Liver (tissue), 7 donors: ENCODE measurements at regions not wholly inside any gene's neighbourhood (a gene's known extent, or its start where the extent isn't known, plus 50 kb on each side); places are given as distances from the start of the nearest gene placed in this dataset.
"Not testable (repeated sequence)": the region's sequence is repeated elsewhere in the genome, so short reads cannot be mapped to it uniquely, and the experiment has no call there.

ENCODE experiments used
- DNase-seq: peaks from one replicate; pipeline ENCODE4 v3.0.0-alpha.2; 2017; ENCODE audit warnings: low spot score
- H3K27ac ChIP-seq, 2 donors: one replicate each; pipeline ENCODE4 v1.7.0; 2013; ENCODE audit warnings: inconsistent platforms in 2 of 2, low read length in 2 of 2, control low read depth in 1 of 2, low read depth in 1 of 2, mild to moderate bottlenecking in 1 of 2
- H3K27me3 ChIP-seq, 4 donors: one replicate each; pipeline versions ENCODE4 v1.6.1 to v1.7.0; 2013; ENCODE audit warnings: low read length in 3 of 4, inconsistent platforms in 1 of 4, mild to moderate bottlenecking in 1 of 4, moderate library complexity in 1 of 4; ENCODE audit not compliant: control insufficient read depth in 4 of 4, insufficient read depth in 4 of 4
- H3K36me3 ChIP-seq, 4 donors: one replicate each; pipeline versions ENCODE4 v1.6.1 to v1.7.0; 2013; ENCODE audit warnings: low read length in 3 of 4, mild to moderate bottlenecking in 3 of 4, low read depth in 1 of 4, moderate library complexity in 1 of 4; ENCODE audit not compliant: control insufficient read depth in 4 of 4, insufficient read depth in 3 of 4
- H3K4me1 ChIP-seq, 4 donors: one replicate each; pipeline versions ENCODE4 v1.6.1 to v1.7.0; 2013; ENCODE audit warnings: low read length in 3 of 4, mild to moderate bottlenecking in 3 of 4, moderate library complexity in 1 of 4; ENCODE audit not compliant: control insufficient read depth in 4 of 4, insufficient read depth in 4 of 4
- H3K4me3 ChIP-seq, 3 donors: one replicate each; pipeline versions ENCODE4 v1.6.1 to v1.7.0; 2013; ENCODE audit warnings: low read length in 3 of 3, control low read depth in 1 of 3, low read depth in 1 of 3, mild to moderate bottlenecking in 1 of 3
- H3K9ac ChIP-seq, 2 donors: one replicate each; pipeline ENCODE4 v1.7.0; 2013; ENCODE audit warnings: low read length in 2 of 2, mild to moderate bottlenecking in 2 of 2, moderate library complexity in 2 of 2, control low read depth in 1 of 2, low read depth in 1 of 2
- H3K9me3 ChIP-seq, 4 donors: one replicate each; pipeline versions ENCODE4 v1.6.1 to v1.7.0; 2013; ENCODE audit warnings: low read length in 3 of 4; ENCODE audit not compliant: control insufficient read depth in 4 of 4
- EGR1 ChIP-seq, 2 donors: IDR thresholded peaks; 2 replicates each; pipeline ENCODE4 v1.6.1; 2016 to 2018; ENCODE audit warnings: antibody characterized with exemption in 2 of 2, low read depth in 2 of 2
- FOXA1 ChIP-seq: IDR thresholded peaks from 2 replicates; pipeline ENCODE4 v1.6.1; 2016; ENCODE audit warnings: antibody characterized with exemption
- FOXA2 ChIP-seq: IDR thresholded peaks from 2 replicates; pipeline ENCODE4 v1.6.1; 2016; ENCODE audit warnings: antibody characterized with exemption
- GABPA ChIP-seq, 2 donors: IDR thresholded peaks in 1 of 2; conservative IDR thresholded peaks in 1 of 2; 2 replicates each; pipeline ENCODE4 v1.6.1; 2016; ENCODE audit warnings: antibody characterized with exemption in 2 of 2, mild to moderate bottlenecking in 1 of 2, moderate library complexity in 1 of 2
- HNF4A ChIP-seq, 2 donors: conservative IDR thresholded peaks; 2 replicates each; pipeline ENCODE4 v1.6.1; 2016; ENCODE audit warnings: antibody characterized with exemption in 2 of 2, mild to moderate bottlenecking in 2 of 2
- HNF4G ChIP-seq: IDR thresholded peaks from 2 replicates; pipeline ENCODE4 v1.6.1; 2016; ENCODE audit warnings: antibody characterized with exemption
- NR2F2 ChIP-seq: IDR thresholded peaks from 2 replicates; pipeline ENCODE4 v1.6.1; 2016; ENCODE audit warnings: antibody characterized with exemption
- RAD21 ChIP-seq, 2 donors: IDR thresholded peaks; 2 replicates each; pipeline ENCODE4 v1.6.1; 2016; ENCODE audit warnings: antibody characterized with exemption in 2 of 2, mild to moderate bottlenecking in 2 of 2
- RXRA ChIP-seq, 2 donors: IDR thresholded peaks; 2 replicates each; pipeline ENCODE4 v1.6.1; 2017 to 2018; ENCODE audit warnings: antibody characterized with exemption in 2 of 2, mild to moderate bottlenecking in 1 of 2
- SP1 ChIP-seq: IDR thresholded peaks from 2 replicates; pipeline ENCODE4 v1.6.1; 2018; ENCODE audit warnings: antibody characterized with exemption, mild to moderate bottlenecking
- TAF1 ChIP-seq: conservative IDR thresholded peaks from 2 replicates; pipeline ENCODE4 v1.6.1; 2016; ENCODE audit warnings: antibody characterized with exemption, mild to moderate bottlenecking
- YY1 ChIP-seq: IDR thresholded peaks from 2 replicates; pipeline ENCODE4 v1.6.1; 2016; ENCODE audit warnings: antibody characterized with exemption, mild to moderate bottlenecking
- WGBS: extraction: QIAGEN DNeasy Blood & Tissue Kit; methylation state at CpG from one replicate; pipeline ENCODE4 v1.1.7; 2013; 5-methylcytosine and 5-hydroxymethylcytosine counted together
- TF ChIP-seq, protein P1 (sequence below): IDR thresholded peaks from 2 replicates; pipeline ENCODE4 v1.6.1; 2016; ENCODE audit warnings: antibody characterized with exemption
- TF ChIP-seq, protein P2 (sequence below): IDR thresholded peaks from 2 replicates; pipeline ENCODE4 v1.6.1; 2016; ENCODE audit warnings: antibody characterized with exemption
- TF ChIP-seq, protein P3 (sequence below): IDR thresholded peaks from 2 replicates; pipeline ENCODE4 v1.6.1; 2016; ENCODE audit warnings: antibody characterized with exemption
- TF ChIP-seq, protein P4 (sequence below): IDR thresholded peaks from 2 replicates; pipeline ENCODE4 v1.6.1; 2016; ENCODE audit warnings: antibody characterized with exemption, mild to moderate bottlenecking
- donor health status: healthy.
- donor health status: healthy.
- donor health status: healthy.
- donor health status: healthy.

DNA sequence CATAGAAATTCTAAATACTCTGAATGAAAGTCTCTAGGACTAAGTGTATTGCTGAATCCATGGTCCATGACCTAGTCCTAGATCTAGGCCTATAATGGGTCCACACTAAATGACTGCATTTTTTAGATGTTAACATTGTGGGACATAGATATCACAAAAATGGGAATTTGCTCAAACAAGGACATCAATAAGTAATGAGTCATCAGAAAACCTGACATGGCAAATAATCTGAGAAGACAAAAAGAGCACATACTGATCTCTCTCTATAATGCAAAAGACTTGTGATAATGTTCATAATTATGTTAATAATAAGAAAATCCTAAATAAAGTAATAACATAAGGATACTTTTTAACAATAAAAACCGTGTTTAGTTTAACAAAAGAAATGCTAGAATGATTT, 1168.4 kb downstream of the FSCB start:
- Histone ChIP-seq H3K4me3 (no peak overlapping the region), H3K27ac (no peak overlapping the region), H3K9me3 (peaks cover 0 to 2% (median 0%) of the 10 kb centered on the region in 4 donors), H3K4me1 (no peaks in the 10 kb centered on the region), H3K9ac (no peak overlapping the region), H3K36me3 (no peaks in the 10 kb centered on the region), H3K27me3 (no peaks in the 10 kb centered on the region)
- WGBS: 38% methylated on average over 1 of the region's 1 CpG
- TF ChIP-seq HNF4G (no peak), EGR1 (IDR thresholded peaks at IDR 0.05; ENCODE audit: low read depth in 2 of 2) (no peak), HNF4A (conservative IDR thresholded peaks at IDR 0.05) (no peak), RAD21 (IDR thresholded peaks at IDR 0.05) (no peak), NR2F2 (no peak), FOXA1 (no peak), GABPA (IDR thresholded peaks at IDR 0.05 in 1 of 2, conservative IDR thresholded peaks at IDR 0.05 in 1 of 2) (no peak)
- TF ChIP-seq, protein P1, sequence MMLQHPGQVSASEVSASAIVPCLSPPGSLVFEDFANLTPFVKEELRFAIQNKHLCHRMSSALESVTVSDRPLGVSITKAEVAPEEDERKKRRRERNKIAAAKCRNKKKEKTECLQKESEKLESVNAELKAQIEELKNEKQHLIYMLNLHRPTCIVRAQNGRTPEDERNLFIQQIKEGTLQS: no peak
- no peak for DNase-seq

DNA sequence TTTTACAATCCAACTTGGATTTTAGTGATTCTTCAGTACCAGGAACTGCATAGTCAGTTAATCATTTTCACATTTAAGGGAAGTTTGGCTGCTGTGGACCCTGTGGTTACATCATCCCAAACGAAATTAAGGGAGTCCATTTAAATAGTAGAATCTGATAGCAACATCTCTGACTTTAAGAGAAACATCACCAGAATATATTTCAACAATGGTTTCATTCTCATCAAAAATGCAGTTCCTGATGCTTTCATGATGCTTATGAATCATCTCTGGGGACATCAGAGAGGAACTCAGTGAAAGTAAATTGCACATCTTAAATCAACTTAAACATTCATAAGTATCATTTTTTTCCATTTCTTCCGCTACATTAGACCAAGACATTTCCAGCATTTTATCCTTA, 1170.7 kb downstream of the FSCB start:
- Histone ChIP-seq H3K9ac (no peak overlapping the region), H3K36me3 (no peaks in the 10 kb centered on the region), H3K27me3 (no peaks in the 10 kb centered on the region), H3K4me3 (no peak overlapping the region), H3K9me3 (peaks cover 0 to 2% (median 0%) of the 10 kb centered on the region in 4 donors), H3K4me1 (no peaks in the 10 kb centered on the region), H3K27ac (no peak overlapping the region)
- WGBS: 51% methylated on average over 2 of the region's 2 CpGs
- DNase-seq: no peak
- TF ChIP-seq RAD21 (IDR thresholded peaks at IDR 0.05): no peak
- TF ChIP-seq GABPA (IDR thresholded peaks at IDR 0.05 in 1 of 2, conservative IDR thresholded peaks at IDR 0.05 in 1 of 2): no peak
- TF ChIP-seq NR2F2: no peak
- no peak for TF ChIP-seq TAF1
- no peak for TF ChIP-seq FOXA2

DNA sequence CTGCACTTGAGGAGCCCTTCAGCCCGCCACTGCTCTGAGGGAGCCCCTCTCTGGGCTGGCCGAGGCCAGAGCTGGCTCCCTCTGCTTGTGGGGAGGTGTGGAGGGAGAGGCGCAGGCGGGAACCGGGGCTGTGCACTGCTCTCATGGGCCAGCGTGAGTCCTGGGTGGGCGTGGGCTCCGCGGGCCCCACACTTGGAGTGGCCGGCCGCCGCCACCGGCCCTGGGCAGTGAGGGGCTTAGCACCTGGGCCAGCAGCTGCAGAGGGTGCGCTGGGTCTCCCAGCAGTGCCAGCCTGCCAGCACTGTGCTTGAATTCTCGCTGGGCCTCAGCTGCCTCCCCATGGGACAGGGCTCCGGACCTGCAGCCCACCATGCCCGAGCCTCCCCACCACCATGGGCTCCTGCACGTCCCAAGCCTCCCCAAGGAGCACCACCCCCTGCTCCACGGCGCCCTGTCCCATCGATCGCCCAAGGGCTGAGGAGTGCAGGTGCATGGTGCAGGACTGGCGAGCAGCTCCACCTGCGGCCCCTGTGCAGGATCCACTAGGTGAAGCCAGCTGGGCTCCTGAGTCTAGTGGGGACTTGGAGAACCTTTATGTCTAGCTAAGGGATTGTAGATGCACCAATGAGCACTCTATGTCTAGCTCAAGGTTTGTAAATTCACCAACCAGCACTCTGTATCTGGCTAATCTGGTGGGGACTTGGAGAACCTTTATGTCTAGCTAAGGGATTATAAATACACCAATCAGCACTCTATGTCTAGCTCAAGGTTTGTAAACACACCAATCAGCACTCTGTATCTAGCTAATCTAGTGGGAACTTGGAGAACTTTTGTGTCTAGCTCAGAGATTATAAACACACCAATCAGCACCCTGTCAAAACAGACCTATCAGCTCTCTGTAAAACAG, 1180.3 kb downstream of the FSCB start:
- H3K27ac ChIP-seq, H3K36me3 ChIP-seq, H3K27me3 ChIP-seq, H3K9ac ChIP-seq, H3K4me3 ChIP-seq, DNase-seq, H3K4me1 ChIP-seq, H3K9me3 ChIP-seq: not testable (repeated sequence)
- 88% methylated on average over 24 of the region's 24 CpGs for WGBS

DNA sequence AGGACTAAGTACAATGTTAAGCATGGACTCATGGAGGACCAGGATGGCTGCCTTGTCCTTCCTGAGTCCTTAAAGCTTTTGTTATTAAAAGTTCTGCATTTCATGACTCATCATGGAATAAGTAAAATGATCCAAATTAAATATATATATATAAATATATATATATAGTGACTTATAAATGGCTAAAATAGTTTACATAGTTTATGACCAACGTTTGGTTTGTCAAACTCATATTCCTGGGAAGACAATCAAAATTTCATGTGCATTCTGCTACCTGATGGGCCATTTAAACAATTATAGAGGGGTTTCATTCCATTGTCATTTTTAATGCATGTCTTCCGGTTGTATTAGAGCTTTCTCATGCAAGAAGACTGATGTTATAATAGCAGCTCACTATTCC, 1190.7 kb downstream of the FSCB start:
- DNase-seq: no peak
- H3K9ac ChIP-seq: no peak overlapping the region
- no peak overlapping the region for H3K4me3 ChIP-seq
- 61% methylated on average over 2 of the region's 2 CpGs for WGBS
- no peaks in the 10 kb centered on the region for H3K4me1 ChIP-seq
- H3K27me3 ChIP-seq: no peaks in the 10 kb centered on the region
- no peaks in the 10 kb centered on the region for H3K9me3 ChIP-seq
- no peak overlapping the region for H3K27ac ChIP-seq
- H3K36me3 ChIP-seq: no peaks in the 10 kb centered on the region
- no peak for TF ChIP-seq FOXA2
- TF ChIP-seq EGR1 (IDR thresholded peaks at IDR 0.05; ENCODE audit: low read depth in 2 of 2): no peak
- no peak for TF ChIP-seq GABPA (IDR thresholded peaks at IDR 0.05 in 1 of 2, conservative IDR thresholded peaks at IDR 0.05 in 1 of 2)
- TF ChIP-seq, protein P2, sequence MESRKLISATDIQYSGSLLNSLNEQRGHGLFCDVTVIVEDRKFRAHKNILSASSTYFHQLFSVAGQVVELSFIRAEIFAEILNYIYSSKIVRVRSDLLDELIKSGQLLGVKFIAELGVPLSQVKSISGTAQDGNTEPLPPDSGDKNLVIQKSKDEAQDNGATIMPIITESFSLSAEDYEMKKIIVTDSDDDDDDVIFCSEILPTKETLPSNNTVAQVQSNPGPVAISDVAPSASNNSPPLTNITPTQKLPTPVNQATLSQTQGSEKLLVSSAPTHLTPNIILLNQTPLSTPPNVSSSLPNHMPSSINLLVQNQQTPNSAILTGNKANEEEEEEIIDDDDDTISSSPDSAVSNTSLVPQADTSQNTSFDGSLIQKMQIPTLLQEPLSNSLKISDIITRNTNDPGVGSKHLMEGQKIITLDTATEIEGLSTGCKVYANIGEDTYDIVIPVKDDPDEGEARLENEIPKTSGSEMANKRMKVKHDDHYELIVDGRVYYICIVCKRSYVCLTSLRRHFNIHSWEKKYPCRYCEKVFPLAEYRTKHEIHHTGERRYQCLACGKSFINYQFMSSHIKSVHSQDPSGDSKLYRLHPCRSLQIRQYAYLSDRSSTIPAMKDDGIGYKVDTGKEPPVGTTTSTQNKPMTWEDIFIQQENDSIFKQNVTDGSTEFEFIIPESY: no peak
- no peak for TF ChIP-seq SP1
- TF ChIP-seq RAD21 (IDR thresholded peaks at IDR 0.05): no peak
- TF ChIP-seq, protein P3, sequence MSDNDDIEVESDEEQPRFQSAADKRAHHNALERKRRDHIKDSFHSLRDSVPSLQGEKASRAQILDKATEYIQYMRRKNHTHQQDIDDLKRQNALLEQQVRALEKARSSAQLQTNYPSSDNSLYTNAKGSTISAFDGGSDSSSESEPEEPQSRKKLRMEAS: no peak
- TF ChIP-seq YY1: no peak
- no peak for TF ChIP-seq TAF1
- TF ChIP-seq HNF4A (conservative IDR thresholded peaks at IDR 0.05): no peak
- TF ChIP-seq, protein P4, sequence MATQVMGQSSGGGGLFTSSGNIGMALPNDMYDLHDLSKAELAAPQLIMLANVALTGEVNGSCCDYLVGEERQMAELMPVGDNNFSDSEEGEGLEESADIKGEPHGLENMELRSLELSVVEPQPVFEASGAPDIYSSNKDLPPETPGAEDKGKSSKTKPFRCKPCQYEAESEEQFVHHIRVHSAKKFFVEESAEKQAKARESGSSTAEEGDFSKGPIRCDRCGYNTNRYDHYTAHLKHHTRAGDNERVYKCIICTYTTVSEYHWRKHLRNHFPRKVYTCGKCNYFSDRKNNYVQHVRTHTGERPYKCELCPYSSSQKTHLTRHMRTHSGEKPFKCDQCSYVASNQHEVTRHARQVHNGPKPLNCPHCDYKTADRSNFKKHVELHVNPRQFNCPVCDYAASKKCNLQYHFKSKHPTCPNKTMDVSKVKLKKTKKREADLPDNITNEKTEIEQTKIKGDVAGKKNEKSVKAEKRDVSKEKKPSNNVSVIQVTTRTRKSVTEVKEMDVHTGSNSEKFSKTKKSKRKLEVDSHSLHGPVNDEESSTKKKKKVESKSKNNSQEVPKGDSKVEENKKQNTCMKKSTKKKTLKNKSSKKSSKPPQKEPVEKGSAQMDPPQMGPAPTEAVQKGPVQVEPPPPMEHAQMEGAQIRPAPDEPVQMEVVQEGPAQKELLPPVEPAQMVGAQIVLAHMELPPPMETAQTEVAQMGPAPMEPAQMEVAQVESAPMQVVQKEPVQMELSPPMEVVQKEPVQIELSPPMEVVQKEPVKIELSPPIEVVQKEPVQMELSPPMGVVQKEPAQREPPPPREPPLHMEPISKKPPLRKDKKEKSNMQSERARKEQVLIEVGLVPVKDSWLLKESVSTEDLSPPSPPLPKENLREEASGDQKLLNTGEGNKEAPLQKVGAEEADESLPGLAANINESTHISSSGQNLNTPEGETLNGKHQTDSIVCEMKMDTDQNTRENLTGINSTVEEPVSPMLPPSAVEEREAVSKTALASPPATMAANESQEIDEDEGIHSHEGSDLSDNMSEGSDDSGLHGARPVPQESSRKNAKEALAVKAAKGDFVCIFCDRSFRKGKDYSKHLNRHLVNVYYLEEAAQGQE: no peak
- no peak for TF ChIP-seq RXRA (IDR thresholded peaks at IDR 0.05)
- no peak for TF ChIP-seq HNF4G
